GM06990 (cell line): ENCODE measurements at regions not wholly inside any gene's neighbourhood (a gene's known extent, or its start where the extent isn't known, plus 50 kb on each side); places are given as distances from the start of the nearest gene placed in this dataset.

Experiments
- DNase-seq: peaks from one replicate; pipeline ENCODE4 v3.0.0-alpha.2; 2011; ENCODE audit not compliant: insufficient read length; ENCODE audit errors: extremely low read depth
- H3K27me3 ChIP-seq: replicated peaks from 2 replicates; pipeline ENCODE4 v1.6.0; 2011; ENCODE audit warnings: low read length; ENCODE audit not compliant: control insufficient read depth, insufficient read depth
- H3K36me3 ChIP-seq: 2 replicates; pipeline ENCODE4 v1.5.1; 2011; ENCODE audit warnings: low read length; ENCODE audit not compliant: control insufficient read depth, insufficient read depth
- H3K4me3 ChIP-seq: replicated peaks from 2 replicates; pipeline ENCODE4 v1.5.1; 2011; ENCODE audit warnings: low read depth, mild to moderate bottlenecking, control low read depth, low read length
- CTCF ChIP-seq: IDR thresholded peaks from 2 replicates; pipeline ENCODE4 v1.5.1; 2011; ENCODE audit warnings: low read length, control low read depth, mild to moderate bottlenecking, inconsistent platforms; ENCODE audit not compliant: insufficient read depth, poor library complexity, severe bottlenecking

GRCh38 chr5:103851091-103851490, 288.5 kb upstream of the NUDT12 start:
- DNase-seq: no peak
- H3K36me3 ChIP-seq: no peaks in the 10 kb centered on the region
- H3K4me3 ChIP-seq: no peak overlapping the region
- no peak for TF ChIP-seq CTCF
- no peaks in the 10 kb centered on the region for H3K27me3 ChIP-seq

- H3K4me3 ChIP-seq: no peak overlapping the region
- peak; percentile 5 for DNase-seq
Observed at GRCh38 chr5:103849934-103850333, 287.3 kb upstream of the NUDT12 start.

DNA sequence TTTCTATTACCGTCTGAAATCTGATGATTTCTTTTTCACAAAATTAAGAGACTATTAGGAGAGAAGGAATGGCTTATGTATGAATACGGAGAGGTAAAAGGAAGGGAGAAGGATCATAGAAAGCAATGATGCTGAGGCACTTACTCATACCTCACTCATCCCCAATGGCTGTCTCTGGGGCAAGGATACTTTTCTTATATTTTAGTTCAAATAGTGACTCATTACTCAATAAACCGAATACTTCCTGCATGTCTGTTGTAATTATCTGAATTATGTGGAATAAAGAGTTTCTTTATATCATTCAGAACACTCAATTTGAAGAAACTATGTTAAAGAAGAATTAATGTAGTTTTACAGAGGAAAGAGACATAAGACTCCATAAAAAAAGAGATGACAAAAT, 284.5 kb upstream of the NUDT12 start:
- DNase-seq: no peak
- no peaks in the 10 kb centered on the region for H3K27me3 ChIP-seq
- no peak for TF ChIP-seq CTCF
- no peaks in the 10 kb centered on the region for H3K36me3 ChIP-seq
- no peak overlapping the region for H3K4me3 ChIP-seq

More at GRCh38 chr5:103849934-103850333, 287.3 kb upstream of the NUDT12 start:
- Histone ChIP-seq H3K36me3 (no peaks in the 10 kb centered on the region), H3K27me3 (no peaks in the 10 kb centered on the region)
- no peak for TF ChIP-seq CTCF

DNA sequence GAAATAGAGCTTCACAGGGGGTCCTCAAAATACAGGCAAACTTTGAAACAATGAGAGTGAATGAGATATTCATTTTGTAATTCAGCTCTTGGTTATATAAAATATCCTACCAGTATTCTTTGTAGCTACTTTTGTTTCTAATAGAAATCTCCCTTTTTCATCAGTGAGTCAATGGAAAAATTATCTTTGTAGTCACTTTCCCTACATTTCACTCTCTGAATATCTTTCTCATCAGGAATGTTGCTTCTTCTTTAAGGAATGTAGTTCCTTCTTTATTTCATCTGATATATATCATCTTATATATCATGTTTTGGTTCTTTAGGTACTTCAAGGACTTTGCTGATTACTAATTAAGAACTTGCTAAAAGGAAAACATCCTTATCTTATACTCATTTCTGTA, 280.3 kb upstream of the NUDT12 start:
- no peak for DNase-seq
- no peak for TF ChIP-seq CTCF
- H3K4me3 ChIP-seq: no peak overlapping the region
- no peaks in the 10 kb centered on the region for H3K36me3 ChIP-seq
- no peaks in the 10 kb centered on the region for H3K27me3 ChIP-seq

GRCh38 chr5:103840600-103840999, 278.0 kb upstream of the NUDT12 start:
- no peak for TF ChIP-seq CTCF
- no peaks in the 10 kb centered on the region for H3K36me3 ChIP-seq
- H3K4me3 ChIP-seq: no peak overlapping the region
- H3K27me3 ChIP-seq: no peaks in the 10 kb centered on the region
- DNase-seq: no peak

GRCh38 chr5:103834216-103834615, 271.6 kb upstream of the NUDT12 start:
- no peak for DNase-seq
- no peak overlapping the region for H3K4me3 ChIP-seq
- TF ChIP-seq CTCF: no peak
- H3K36me3 ChIP-seq: no peaks in the 10 kb centered on the region
- H3K27me3 ChIP-seq: no peaks in the 10 kb centered on the region
